IPS DF 6.9 (cell line): ENCODE measurements at regions not wholly inside any gene's neighbourhood (a gene's known extent, or its start where the extent isn't known, plus 50 kb on each side); places are given as distances from the start of the nearest gene placed in this dataset.

ENCODE experiments used
- DNase-seq: peaks from one replicate; pipeline ENCODE4 v3.0.0-alpha.2; 2013; ENCODE audit warnings: low read depth, low spot score
- H3K27ac ChIP-seq: one replicate; pipeline ENCODE4 v1.5.1; 2013; ENCODE audit warnings: low read length, control low read depth
- H3K27me3 ChIP-seq: 2 replicates; pipeline ENCODE4 v1.6.1; 2013; ENCODE audit warnings: mild to moderate bottlenecking, low read length; ENCODE audit not compliant: control insufficient read depth, insufficient read depth
- H3K36me3 ChIP-seq: 2 replicates; pipeline ENCODE4 v1.6.1; 2013; ENCODE audit warnings: low read length; ENCODE audit not compliant: control insufficient read depth, insufficient read depth
- H3K4me1 ChIP-seq: 2 replicates; pipeline ENCODE4 v1.6.1; 2013; ENCODE audit warnings: low read length; ENCODE audit not compliant: control insufficient read depth, insufficient read depth
- H3K4me3 ChIP-seq: 2 replicates; pipeline ENCODE4 v1.5.1; 2013; ENCODE audit warnings: mild to moderate bottlenecking, low read length
- H3K9me3 ChIP-seq: 2 replicates; pipeline ENCODE4 v1.6.1; 2013; ENCODE audit warnings: low read length, inconsistent platforms; ENCODE audit not compliant: control insufficient read depth, insufficient read depth
- WGBS: extraction: QIAGEN DNeasy Blood & Tissue Kit; methylation state at CpG from one replicate; pipeline ENCODE4 v1.1.7; 2013; ENCODE audit warnings: mixed read lengths, missing lambda C conversion rate; ENCODE audit not compliant: insufficient read length, insufficient coverage; 5-methylcytosine and 5-hydroxymethylcytosine counted together

- no peak for DNase-seq
- WGBS = no CpG with 5 or more reads among the region's 1 CpG
- Histone ChIP-seq H3K36me3 (no peaks in the 10 kb centered on the region), H3K9me3 (no peaks in the 10 kb centered on the region), H3K4me1 (0 out of 2 replicates have a peak, but pooled peaks cover 2% of the 10 kb centered on the region), H3K27ac (no peak overlapping the region), H3K27me3 (no peaks in the 10 kb centered on the region), H3K4me3 (no peak overlapping the region)
These were observed 50.7 kb upstream of the BTG1 start for GRCh38 chr12:92196368-92196767.
